Fibroblast of lung (primary cell): ENCODE measurements at regions not wholly inside any gene's neighbourhood (a gene's known extent, or its start where the extent isn't known, plus 50 kb on each side); places are given as distances from the start of the nearest gene placed in this dataset.

ENCODE experiments used
- DNase-seq, 2 donors: peaks; one replicate each; pipeline versions ENCODE4 v3.0.0 to v3.0.0-alpha.2; 2010; ENCODE audit warnings: low read depth in 2 of 2
- H2AFZ ChIP-seq: 2 replicates; pipeline ENCODE4 v1.5.1; 2012; ENCODE audit warnings: low read length, control low read depth, inconsistent platforms
- H3K27ac ChIP-seq: 2 replicates; pipeline ENCODE4 v1.5.1; 2011; ENCODE audit warnings: low read length, control low read depth; ENCODE audit not compliant: insufficient read depth
- H3K27me3 ChIP-seq: 2 replicates; pipeline ENCODE4 v1.5.1; 2011; ENCODE audit warnings: mild to moderate bottlenecking, low read length; ENCODE audit not compliant: control insufficient read depth, insufficient read depth
- H3K36me3 ChIP-seq: 2 replicates; pipeline ENCODE4 v1.5.1; 2011; ENCODE audit warnings: low read length; ENCODE audit not compliant: control insufficient read depth, insufficient read depth
- H3K4me1 ChIP-seq: 2 replicates; pipeline ENCODE4 v1.5.1; 2011; ENCODE audit warnings: low read length; ENCODE audit not compliant: control insufficient read depth, insufficient read depth; ENCODE audit errors: extremely low read depth
- H3K4me2 ChIP-seq: 2 replicates; pipeline ENCODE4 v1.5.1; 2011; ENCODE audit warnings: low read length, control low read depth; ENCODE audit not compliant: insufficient read depth; ENCODE audit errors: extremely low read depth
- H3K4me3 ChIP-seq, 4 experiments: fragments of 200-600 bp in 1 of 4; sonication (generic) in 1 of 4; replicated peaks in 1 of 4; 2 replicates each; pipeline ENCODE4 v1.5.1; 2011 to 2016; ENCODE audit warnings: low read length in 4 of 4, low read depth in 3 of 4, mild to moderate bottlenecking in 3 of 4, control low read depth in 2 of 4, inconsistent platforms in 1 of 4, mixed read lengths in 1 of 4; ENCODE audit not compliant: insufficient read depth in 1 of 4; ENCODE audit errors: control extremely low read depth in 1 of 4
- H3K79me2 ChIP-seq: 2 replicates; pipeline ENCODE4 v1.5.1; 2012; ENCODE audit warnings: mild to moderate bottlenecking, low read length, inconsistent platforms; ENCODE audit not compliant: control insufficient read depth, insufficient read depth
- H3K9ac ChIP-seq: 2 replicates; pipeline ENCODE4 v1.5.1; 2011; ENCODE audit warnings: mild to moderate bottlenecking, low read length, control low read depth; ENCODE audit not compliant: insufficient read depth
- H3K9me3 ChIP-seq: 2 replicates; pipeline ENCODE4 v1.5.1; 2012; ENCODE audit warnings: low read depth, low read length; ENCODE audit not compliant: control insufficient read depth, insufficient read depth
- H4K20me1 ChIP-seq: 2 replicates; pipeline ENCODE4 v1.5.1; 2011; ENCODE audit warnings: low read length; ENCODE audit not compliant: control insufficient read depth, insufficient read depth; ENCODE audit errors: extremely low read depth
- EZH2 ChIP-seq: IDR thresholded peaks from 2 replicates; pipeline ENCODE4 v1.5.1; 2012; ENCODE audit warnings: low read length, control low read depth, mild to moderate bottlenecking; ENCODE audit errors: missing control alignments
- TF ChIP-seq, protein P1 (sequence below), 2 donors: IDR thresholded peaks in 1 of 2; conservative IDR thresholded peaks in 1 of 2; 1 replicate in 1 of 2; 2 replicates in 1 of 2; pipeline ENCODE4 v1.5.1; 2011 to 2012; ENCODE audit warnings: low read length in 2 of 2, control low read depth in 1 of 2, inconsistent platforms in 1 of 2, low read depth in 1 of 2, mild to moderate bottlenecking in 1 of 2

DNA sequence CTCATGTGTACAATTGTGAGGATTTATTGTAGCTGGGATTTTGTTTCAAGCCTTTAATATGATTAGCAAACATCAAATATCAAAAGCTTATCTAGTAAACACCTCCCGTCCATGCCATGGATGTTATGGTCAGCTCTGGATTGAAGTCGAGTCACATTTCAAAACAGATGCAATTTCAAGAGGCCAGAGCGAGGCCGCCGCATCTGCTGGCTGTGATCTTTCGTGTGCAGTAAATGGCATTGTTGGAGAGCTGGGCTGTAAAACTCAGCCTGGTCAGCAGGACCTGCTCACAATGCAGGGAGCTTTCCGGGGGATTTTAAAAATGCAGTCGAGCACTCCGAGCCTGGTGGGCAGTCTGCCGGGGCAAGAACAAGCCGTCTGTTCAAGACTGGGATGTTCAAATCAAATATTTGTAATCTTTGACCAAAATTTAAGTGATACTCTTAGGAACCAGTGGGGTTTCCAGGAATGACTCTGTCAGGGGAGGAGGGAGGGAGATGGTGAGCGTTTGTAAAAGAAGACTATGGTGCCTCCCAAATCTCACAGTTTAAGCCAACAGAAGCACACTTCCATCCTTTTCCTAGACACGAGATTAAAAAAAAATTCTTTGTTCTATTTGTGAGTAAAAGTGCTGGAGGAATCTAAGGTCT lies 97.6 kb downstream of the MYCN start:
- no peak overlapping the region for H2AFZ ChIP-seq
- H3K4me3 ChIP-seq, result no peak overlapping the region
- no peak for DNase-seq
- no peak overlapping the region for H3K4me2 ChIP-seq
- TF ChIP-seq, protein P1, sequence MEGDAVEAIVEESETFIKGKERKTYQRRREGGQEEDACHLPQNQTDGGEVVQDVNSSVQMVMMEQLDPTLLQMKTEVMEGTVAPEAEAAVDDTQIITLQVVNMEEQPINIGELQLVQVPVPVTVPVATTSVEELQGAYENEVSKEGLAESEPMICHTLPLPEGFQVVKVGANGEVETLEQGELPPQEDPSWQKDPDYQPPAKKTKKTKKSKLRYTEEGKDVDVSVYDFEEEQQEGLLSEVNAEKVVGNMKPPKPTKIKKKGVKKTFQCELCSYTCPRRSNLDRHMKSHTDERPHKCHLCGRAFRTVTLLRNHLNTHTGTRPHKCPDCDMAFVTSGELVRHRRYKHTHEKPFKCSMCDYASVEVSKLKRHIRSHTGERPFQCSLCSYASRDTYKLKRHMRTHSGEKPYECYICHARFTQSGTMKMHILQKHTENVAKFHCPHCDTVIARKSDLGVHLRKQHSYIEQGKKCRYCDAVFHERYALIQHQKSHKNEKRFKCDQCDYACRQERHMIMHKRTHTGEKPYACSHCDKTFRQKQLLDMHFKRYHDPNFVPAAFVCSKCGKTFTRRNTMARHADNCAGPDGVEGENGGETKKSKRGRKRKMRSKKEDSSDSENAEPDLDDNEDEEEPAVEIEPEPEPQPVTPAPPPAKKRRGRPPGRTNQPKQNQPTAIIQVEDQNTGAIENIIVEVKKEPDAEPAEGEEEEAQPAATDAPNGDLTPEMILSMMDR (conservative IDR thresholded peaks at IDR 0.05 in 1 of 2, IDR thresholded peaks at IDR 0.05 in 1 of 2; ENCODE audit: low read depth in 1 of 2, low read length in 2 of 2), result no peak
- no peak for TF ChIP-seq EZH2
- H3K79me2 ChIP-seq, result no peaks in the 10 kb centered on the region
- no peaks in the 10 kb centered on the region for H4K20me1 ChIP-seq
- H3K9ac ChIP-seq, result no peak overlapping the region
- no peaks in the 10 kb centered on the region for H3K9me3 ChIP-seq
- no peak overlapping the region for H3K27ac ChIP-seq
- H3K27me3 ChIP-seq, result no peaks in the 10 kb centered on the region
- no peaks in the 10 kb centered on the region for H3K4me1 ChIP-seq
- no peaks in the 10 kb centered on the region for H3K36me3 ChIP-seq

DNA sequence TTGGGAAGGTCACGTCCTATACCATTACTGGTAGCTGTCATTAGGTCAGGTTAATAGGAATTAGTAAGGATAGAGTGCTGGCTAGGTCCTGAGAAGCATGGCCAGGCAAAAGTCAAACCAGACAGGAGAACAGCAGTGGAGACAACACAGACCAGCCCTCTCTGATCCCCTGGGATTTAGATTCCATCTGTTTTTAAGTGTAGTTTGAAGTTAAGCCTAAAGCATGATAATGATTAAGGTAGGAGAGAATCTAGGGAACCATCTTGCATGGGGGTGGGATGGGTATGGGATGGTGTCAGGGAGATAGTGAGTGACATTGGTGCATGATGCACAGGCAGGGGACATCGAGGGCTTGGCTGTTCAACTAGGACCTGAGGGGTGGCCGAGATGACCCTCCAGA lies 96.6 kb downstream of the MYCN start:
- H3K9ac ChIP-seq, result no peak overlapping the region
- no peak overlapping the region for H2AFZ ChIP-seq
- no peak overlapping the region for H3K27ac ChIP-seq
- no peaks in the 10 kb centered on the region for H3K36me3 ChIP-seq
- H3K4me3 ChIP-seq, result no peak overlapping the region
- no peaks in the 10 kb centered on the region for H3K27me3 ChIP-seq
- no peaks in the 10 kb centered on the region for H3K4me1 ChIP-seq
- H3K9me3 ChIP-seq, result no peaks in the 10 kb centered on the region
- no peaks in the 10 kb centered on the region for H3K79me2 ChIP-seq
- H4K20me1 ChIP-seq, result no peaks in the 10 kb centered on the region
- DNase-seq, result no peak
- no peak for TF ChIP-seq EZH2
- no peak overlapping the region for H3K4me2 ChIP-seq

GRCh38 chr2:16035747-16036745 lies 95.7 kb downstream of the MYCN start:
- H3K4me1 ChIP-seq, result no peaks in the 10 kb centered on the region
- no peak overlapping the region for H3K4me3 ChIP-seq
- no peak for DNase-seq
- H3K27me3 ChIP-seq, result no peaks in the 10 kb centered on the region
- no peaks in the 10 kb centered on the region for H3K9me3 ChIP-seq
- H2AFZ ChIP-seq, result no peak overlapping the region
- no peaks in the 10 kb centered on the region for H3K79me2 ChIP-seq
- no peaks in the 10 kb centered on the region for H3K36me3 ChIP-seq
- no peak overlapping the region for H3K27ac ChIP-seq
- TF ChIP-seq, protein P1 (conservative IDR thresholded peaks at IDR 0.05 in 1 of 2, IDR thresholded peaks at IDR 0.05 in 1 of 2; ENCODE audit: low read depth in 1 of 2, low read length in 2 of 2), result no peak
- no peak for TF ChIP-seq EZH2
- H3K9ac ChIP-seq, result no peak overlapping the region
- H4K20me1 ChIP-seq, result no peaks in the 10 kb centered on the region
- no peak overlapping the region for H3K4me2 ChIP-seq
